ENCODE measurements at regions not wholly inside any gene's neighbourhood (a gene's known extent, or its start where the extent isn't known, plus 50 kb on each side); places are given as distances from the start of the nearest gene placed in this dataset.

GRCh38 chr20:22910287-22910852, 124.7 kb upstream of the SSTR4 start:
- TF ChIP-seq TAF1 (IDR thresholded peaks at IDR 0.05; ENCODE audit: borderline replicate concordance, low read depth, low read length) (no peak), POLR2AphosphoS5 (IDR thresholded peaks at IDR 0.05; ENCODE audit: low read depth, low read length) (no peak), POLR2A (IDR thresholded peaks at IDR 0.05; ENCODE audit: low read depth, low read length) (no peak)
- FAIRE-seq (no peak), DNase-seq (ENCODE audit: insufficient read length) (no peak)

- FAIRE-seq, result no peak
- DNase-seq (ENCODE audit: insufficient read length), result no peak
- TF ChIP-seq POLR2AphosphoS5 (IDR thresholded peaks at IDR 0.05; ENCODE audit: low read depth, low read length) (no peak), TAF1 (IDR thresholded peaks at IDR 0.05; ENCODE audit: borderline replicate concordance, low read depth, low read length) (no peak), POLR2A (IDR thresholded peaks at IDR 0.05; ENCODE audit: low read depth, low read length) (no peak)
These were observed 120.8 kb upstream of the SSTR4 start for GRCh38 chr20:22914291-22914690.

- FAIRE-seq (no peak), DNase-seq (ENCODE audit: insufficient read length) (no peak)
- no peak for TF ChIP-seq POLR2A (IDR thresholded peaks at IDR 0.05; ENCODE audit: low read depth, low read length)
- no peak for TF ChIP-seq TAF1 (IDR thresholded peaks at IDR 0.05; ENCODE audit: borderline replicate concordance, low read depth, low read length)
- no peak for TF ChIP-seq POLR2AphosphoS5 (IDR thresholded peaks at IDR 0.05; ENCODE audit: low read depth, low read length)
These were observed 119.6 kb upstream of the SSTR4 start for GRCh38 chr20:22915512-22915911.

GRCh38 chr20:22916021-22916842, 118.9 kb upstream of the SSTR4 start:
- no peak for DNase-seq (ENCODE audit: insufficient read length)
- peak; percentile 88 for FAIRE-seq
- TF ChIP-seq POLR2A (IDR thresholded peaks at IDR 0.05; ENCODE audit: low read depth, low read length) (no peak), POLR2AphosphoS5 (IDR thresholded peaks at IDR 0.05; ENCODE audit: low read depth, low read length) (no peak), TAF1 (IDR thresholded peaks at IDR 0.05; ENCODE audit: borderline replicate concordance, low read depth, low read length) (no peak)

- TF ChIP-seq POLR2AphosphoS5 (IDR thresholded peaks at IDR 0.05; ENCODE audit: low read depth, low read length) (no peak), TAF1 (IDR thresholded peaks at IDR 0.05; ENCODE audit: borderline replicate concordance, low read depth, low read length) (no peak)
- DNase-seq (ENCODE audit: insufficient read length) (no peak), FAIRE-seq (peak; percentile 9)
These were observed 116.7 kb upstream of the SSTR4 start for GRCh38 chr20:22918286-22918983.

GRCh38 chr20:22920898-22921297, 114.2 kb upstream of the SSTR4 start:
- TF ChIP-seq POLR2A (IDR thresholded peaks at IDR 0.05; ENCODE audit: low read depth, low read length), result no peak
- TF ChIP-seq POLR2AphosphoS5 (IDR thresholded peaks at IDR 0.05; ENCODE audit: low read depth, low read length), result no peak
- TF ChIP-seq TAF1 (IDR thresholded peaks at IDR 0.05; ENCODE audit: borderline replicate concordance, low read depth, low read length), result no peak
- FAIRE-seq (peak; percentile 40), DNase-seq (ENCODE audit: insufficient read length) (no peak)

- FAIRE-seq (no peak), DNase-seq (ENCODE audit: insufficient read length) (no peak)
- TF ChIP-seq POLR2A (IDR thresholded peaks at IDR 0.05; ENCODE audit: low read depth, low read length) (no peak), TAF1 (IDR thresholded peaks at IDR 0.05; ENCODE audit: borderline replicate concordance, low read depth, low read length) (no peak), POLR2AphosphoS5 (IDR thresholded peaks at IDR 0.05; ENCODE audit: low read depth, low read length) (no peak)
These were observed 113.3 kb upstream of the SSTR4 start for GRCh38 chr20:22921595-22922421.

GRCh38 chr20:22922987-22923386, 112.1 kb upstream of the SSTR4 start:
- TF ChIP-seq POLR2A (IDR thresholded peaks at IDR 0.05; ENCODE audit: low read depth, low read length), result no peak
- no peak for DNase-seq (ENCODE audit: insufficient read length)
- FAIRE-seq, result no peak

GRCh38 chr20:22924046-22924737, 110.9 kb upstream of the SSTR4 start:
- no peak for DNase-seq (ENCODE audit: insufficient read length)
- TF ChIP-seq POLR2AphosphoS5 (IDR thresholded peaks at IDR 0.05; ENCODE audit: low read depth, low read length) (no peak), POLR2A (IDR thresholded peaks at IDR 0.05; ENCODE audit: low read depth, low read length) (no peak), TAF1 (IDR thresholded peaks at IDR 0.05; ENCODE audit: borderline replicate concordance, low read depth, low read length) (no peak)
- peak; percentile 9 for FAIRE-seq

- TF ChIP-seq POLR2A (IDR thresholded peaks at IDR 0.05; ENCODE audit: low read depth, low read length) (no peak), POLR2AphosphoS5 (IDR thresholded peaks at IDR 0.05; ENCODE audit: low read depth, low read length) (no peak), TAF1 (IDR thresholded peaks at IDR 0.05; ENCODE audit: borderline replicate concordance, low read depth, low read length) (no peak)
- FAIRE-seq (peak; percentile 84), DNase-seq (ENCODE audit: insufficient read length) (no peak)
These were observed 110.0 kb upstream of the SSTR4 start for GRCh38 chr20:22924949-22925612.

Data from GM12892 (cell line).